ENCODE measurements at regions not wholly inside any gene's neighbourhood (a gene's known extent, or its start where the extent isn't known, plus 50 kb on each side); places are given as distances from the start of the nearest gene placed in this dataset.

DNA sequence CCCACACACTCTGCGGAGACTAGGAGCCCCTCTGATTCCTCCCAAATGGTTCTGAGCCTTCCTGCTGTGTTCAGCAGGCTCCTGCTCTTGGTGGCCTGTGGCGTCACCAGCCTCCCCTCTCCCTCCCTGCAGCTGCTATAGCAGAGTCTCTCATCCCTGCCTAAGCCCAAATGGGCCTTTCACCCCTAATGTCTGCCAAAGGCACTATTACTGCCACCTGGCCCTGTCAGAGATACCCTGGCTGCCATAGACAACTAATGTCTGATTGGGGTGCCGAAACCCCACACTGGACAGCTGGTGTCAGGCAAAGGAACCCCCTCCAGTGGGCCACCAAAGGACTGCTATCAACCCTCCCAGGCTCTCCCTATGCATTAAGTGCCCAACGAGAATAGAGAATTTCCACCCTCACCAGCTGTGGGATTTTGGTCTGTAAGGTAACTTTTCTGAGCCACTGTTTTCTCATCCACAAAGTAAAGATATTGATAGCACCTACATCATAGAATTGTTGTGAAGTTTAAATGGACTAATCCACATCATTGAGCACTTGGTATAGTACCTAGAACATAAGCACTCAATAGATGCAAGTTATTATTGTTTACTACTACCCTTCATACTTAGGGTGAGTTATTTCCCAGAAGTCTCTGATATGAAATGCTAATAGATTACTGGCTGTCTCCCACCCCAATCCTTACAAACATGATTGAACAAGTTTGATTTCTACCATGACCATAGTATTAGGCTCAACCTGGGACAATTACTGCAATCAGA, 421.3 kb downstream of the MID1IP1 start:
- H3F3A ChIP-seq (ENCODE audit: control insufficient read depth, insufficient read depth) = no peaks in the 10 kb centered on the region
- no peaks in the 10 kb centered on the region for H4K20me1 ChIP-seq (ENCODE audit: control insufficient read depth, insufficient read depth, low read depth, low read length)
- TF ChIP-seq, protein P1, sequence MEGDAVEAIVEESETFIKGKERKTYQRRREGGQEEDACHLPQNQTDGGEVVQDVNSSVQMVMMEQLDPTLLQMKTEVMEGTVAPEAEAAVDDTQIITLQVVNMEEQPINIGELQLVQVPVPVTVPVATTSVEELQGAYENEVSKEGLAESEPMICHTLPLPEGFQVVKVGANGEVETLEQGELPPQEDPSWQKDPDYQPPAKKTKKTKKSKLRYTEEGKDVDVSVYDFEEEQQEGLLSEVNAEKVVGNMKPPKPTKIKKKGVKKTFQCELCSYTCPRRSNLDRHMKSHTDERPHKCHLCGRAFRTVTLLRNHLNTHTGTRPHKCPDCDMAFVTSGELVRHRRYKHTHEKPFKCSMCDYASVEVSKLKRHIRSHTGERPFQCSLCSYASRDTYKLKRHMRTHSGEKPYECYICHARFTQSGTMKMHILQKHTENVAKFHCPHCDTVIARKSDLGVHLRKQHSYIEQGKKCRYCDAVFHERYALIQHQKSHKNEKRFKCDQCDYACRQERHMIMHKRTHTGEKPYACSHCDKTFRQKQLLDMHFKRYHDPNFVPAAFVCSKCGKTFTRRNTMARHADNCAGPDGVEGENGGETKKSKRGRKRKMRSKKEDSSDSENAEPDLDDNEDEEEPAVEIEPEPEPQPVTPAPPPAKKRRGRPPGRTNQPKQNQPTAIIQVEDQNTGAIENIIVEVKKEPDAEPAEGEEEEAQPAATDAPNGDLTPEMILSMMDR (IDR thresholded peaks at IDR 0.05; ENCODE audit: low read depth, low read length, poor library complexity, severe bottlenecking) = no peak
- no peak for TF ChIP-seq EZH2phosphoT487 (IDR thresholded peaks at IDR 0.05; ENCODE audit: borderline replicate concordance, low read length)
- H3K9me2 ChIP-seq (replicated peaks; ENCODE audit: control insufficient read depth, low read length) = no peaks in the 10 kb centered on the region
- no peaks in the 10 kb centered on the region for H3K9me3 ChIP-seq (ENCODE audit: control insufficient read depth, insufficient read depth, low read length)
- H3K4me1 ChIP-seq (ENCODE audit: control insufficient read depth, low read length) = no peaks in the 10 kb centered on the region
- H3K27me3 ChIP-seq (ENCODE audit: control insufficient read depth, low read length) = no peaks in the 10 kb centered on the region
- no peak overlapping the region for H3K27ac ChIP-seq (ENCODE audit: low read depth, low read length)
- H3K4me3 ChIP-seq (ENCODE audit: low read length) = no peak overlapping the region
- H3K79me2 ChIP-seq (ENCODE audit: control insufficient read depth, low read length) = no peaks in the 10 kb centered on the region
- no peak overlapping the region for H3K4me2 ChIP-seq (ENCODE audit: low read length)
- no peaks in the 10 kb centered on the region for H3K36me3 ChIP-seq (ENCODE audit: control insufficient read depth, low read length)

DNA sequence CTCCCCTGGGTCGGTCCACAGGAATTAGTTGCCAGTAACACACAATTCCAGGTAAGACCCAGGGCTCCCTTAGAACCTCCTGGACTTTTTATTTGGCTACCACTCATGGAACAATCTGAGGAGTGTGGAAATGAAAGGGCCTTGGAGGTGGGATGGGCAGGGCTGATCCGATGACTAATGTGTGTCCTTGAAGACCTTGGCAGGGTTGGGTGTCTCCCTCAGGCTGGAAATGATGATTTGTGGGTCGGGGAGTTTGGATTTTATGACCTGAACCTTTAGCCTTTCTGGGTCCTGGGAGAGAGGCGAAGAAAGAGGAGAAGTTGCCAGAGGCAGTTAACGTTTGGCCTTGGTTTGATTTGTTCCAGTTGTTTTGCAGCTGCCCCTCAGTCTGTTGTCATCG, 425.0 kb downstream of the MID1IP1 start:
- no peaks in the 10 kb centered on the region for H3K79me2 ChIP-seq (ENCODE audit: control insufficient read depth, low read length)
- no peaks in the 10 kb centered on the region for H3F3A ChIP-seq (ENCODE audit: control insufficient read depth, insufficient read depth)
- no peaks in the 10 kb centered on the region for H3K9me3 ChIP-seq (ENCODE audit: control insufficient read depth, insufficient read depth, low read length)
- H3K27ac ChIP-seq (ENCODE audit: low read depth, low read length) = no peak overlapping the region
- H4K20me1 ChIP-seq (ENCODE audit: control insufficient read depth, insufficient read depth, low read depth, low read length) = no peaks in the 10 kb centered on the region
- no peaks in the 10 kb centered on the region for H3K36me3 ChIP-seq (ENCODE audit: control insufficient read depth, low read length)
- TF ChIP-seq, protein P1 (IDR thresholded peaks at IDR 0.05; ENCODE audit: low read depth, low read length, poor library complexity, severe bottlenecking) = no peak
- no peak for TF ChIP-seq EZH2phosphoT487 (IDR thresholded peaks at IDR 0.05; ENCODE audit: borderline replicate concordance, low read length)
- H3K4me2 ChIP-seq (ENCODE audit: low read length) = no peak overlapping the region
- no peaks in the 10 kb centered on the region for H3K4me1 ChIP-seq (ENCODE audit: control insufficient read depth, low read length)
- H3K9me2 ChIP-seq (replicated peaks; ENCODE audit: control insufficient read depth, low read length) = no peaks in the 10 kb centered on the region
- no peaks in the 10 kb centered on the region for H3K27me3 ChIP-seq (ENCODE audit: control insufficient read depth, low read length)
- H3K4me3 ChIP-seq (ENCODE audit: low read length) = no peak overlapping the region

DNA sequence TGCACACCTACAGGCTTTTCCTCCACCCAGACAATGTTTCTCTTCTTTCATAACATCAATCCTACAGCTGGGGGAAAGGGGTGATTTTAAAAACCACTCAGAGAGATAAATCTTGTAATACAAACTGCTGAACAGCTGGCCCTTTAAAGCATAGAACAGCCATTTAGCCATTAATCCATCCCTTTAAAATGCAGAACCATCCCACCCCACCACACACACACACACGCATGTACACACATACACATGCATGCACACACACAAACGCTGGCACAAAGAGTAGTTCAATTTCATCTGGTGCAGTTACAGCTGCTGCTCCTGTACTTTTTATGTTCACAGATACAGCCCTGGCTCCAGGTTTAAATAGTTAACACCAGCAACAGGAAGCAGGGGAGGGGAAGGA, 426.1 kb downstream of the MID1IP1 start:
- Histone ChIP-seq H4K20me1 (ENCODE audit: control insufficient read depth, insufficient read depth, low read depth, low read length) (no peaks in the 10 kb centered on the region), H3K4me1 (ENCODE audit: control insufficient read depth, low read length) (no peaks in the 10 kb centered on the region), H3K36me3 (ENCODE audit: control insufficient read depth, low read length) (no peaks in the 10 kb centered on the region), H3K9me3 (ENCODE audit: control insufficient read depth, insufficient read depth, low read length) (no peaks in the 10 kb centered on the region), H3K9me2 (replicated peaks; ENCODE audit: control insufficient read depth, low read length) (no peaks in the 10 kb centered on the region), H3K79me2 (ENCODE audit: control insufficient read depth, low read length) (no peaks in the 10 kb centered on the region), H3K4me3 (ENCODE audit: low read length) (no peak overlapping the region), H3F3A (ENCODE audit: control insufficient read depth, insufficient read depth) (no peaks in the 10 kb centered on the region), H3K4me2 (ENCODE audit: low read length) (no peak overlapping the region), H3K27ac (ENCODE audit: low read depth, low read length) (no peak overlapping the region), H3K27me3 (ENCODE audit: control insufficient read depth, low read length) (no peaks in the 10 kb centered on the region)
- no peak for TF ChIP-seq EZH2phosphoT487 (IDR thresholded peaks at IDR 0.05; ENCODE audit: borderline replicate concordance, low read length)
- TF ChIP-seq, protein P1 (IDR thresholded peaks at IDR 0.05; ENCODE audit: low read depth, low read length, poor library complexity, severe bottlenecking) = no peak

Measured in DOHH2 (cell line).